ENCODE measurements at regions not wholly inside any gene's neighbourhood (a gene's known extent, or its start where the extent isn't known, plus 50 kb on each side); places are given as distances from the start of the nearest gene placed in this dataset.

DNA sequence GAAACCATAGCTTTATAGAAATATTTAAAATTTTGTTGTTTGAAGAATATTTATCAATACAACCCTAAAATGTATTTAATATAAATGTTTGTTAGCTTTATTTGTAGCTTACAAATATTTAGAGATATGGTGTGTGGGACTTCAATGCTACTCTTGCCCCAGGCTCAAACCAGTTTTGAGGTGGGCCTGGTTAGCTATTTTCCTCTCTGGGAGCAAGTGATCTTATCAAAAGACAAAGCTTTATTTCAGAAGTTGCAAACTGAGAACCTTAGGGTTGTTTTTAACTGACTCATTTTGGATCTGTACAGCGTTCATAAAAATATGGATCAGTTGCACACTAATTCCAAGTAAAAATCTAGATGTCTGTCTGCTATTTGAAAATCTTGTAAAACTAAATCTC lies 563.6 kb upstream of the CDH2 start:
- no peaks in the 10 kb centered on the region for H3K4me1 ChIP-seq (ENCODE audit: insufficient read depth, low read length, poor library complexity, severe bottlenecking)
- no peaks in the 10 kb centered on the region for H3K36me3 ChIP-seq (ENCODE audit: insufficient read depth, low read length)
- TF ChIP-seq, protein P1, sequence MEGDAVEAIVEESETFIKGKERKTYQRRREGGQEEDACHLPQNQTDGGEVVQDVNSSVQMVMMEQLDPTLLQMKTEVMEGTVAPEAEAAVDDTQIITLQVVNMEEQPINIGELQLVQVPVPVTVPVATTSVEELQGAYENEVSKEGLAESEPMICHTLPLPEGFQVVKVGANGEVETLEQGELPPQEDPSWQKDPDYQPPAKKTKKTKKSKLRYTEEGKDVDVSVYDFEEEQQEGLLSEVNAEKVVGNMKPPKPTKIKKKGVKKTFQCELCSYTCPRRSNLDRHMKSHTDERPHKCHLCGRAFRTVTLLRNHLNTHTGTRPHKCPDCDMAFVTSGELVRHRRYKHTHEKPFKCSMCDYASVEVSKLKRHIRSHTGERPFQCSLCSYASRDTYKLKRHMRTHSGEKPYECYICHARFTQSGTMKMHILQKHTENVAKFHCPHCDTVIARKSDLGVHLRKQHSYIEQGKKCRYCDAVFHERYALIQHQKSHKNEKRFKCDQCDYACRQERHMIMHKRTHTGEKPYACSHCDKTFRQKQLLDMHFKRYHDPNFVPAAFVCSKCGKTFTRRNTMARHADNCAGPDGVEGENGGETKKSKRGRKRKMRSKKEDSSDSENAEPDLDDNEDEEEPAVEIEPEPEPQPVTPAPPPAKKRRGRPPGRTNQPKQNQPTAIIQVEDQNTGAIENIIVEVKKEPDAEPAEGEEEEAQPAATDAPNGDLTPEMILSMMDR (conservative IDR thresholded peaks at IDR 0.05; ENCODE audit: low read length): no peak
- TF ChIP-seq EZH2phosphoT487 (IDR thresholded peaks at IDR 0.05; ENCODE audit: borderline replicate concordance): no peak
- H3K4me2 ChIP-seq (ENCODE audit: low read depth, low read length, poor library complexity, severe bottlenecking): no peak overlapping the region
- no peak overlapping the region for H3K9ac ChIP-seq (ENCODE audit: low read depth, low read length, poor library complexity, severe bottlenecking)
- no peak overlapping the region for H3K4me3 ChIP-seq (ENCODE audit: low read length, poor library complexity, severe bottlenecking)
- no peaks in the 10 kb centered on the region for H3K79me2 ChIP-seq (ENCODE audit: insufficient read depth, low read length)
- H3F3A ChIP-seq (ENCODE audit: low read depth): no peaks in the 10 kb centered on the region
- no peak overlapping the region for H2AFZ ChIP-seq (ENCODE audit: low read length)
- H4K20me1 ChIP-seq (ENCODE audit: insufficient read depth, low read length, poor library complexity, severe bottlenecking): no peaks in the 10 kb centered on the region
- H3K27me3 ChIP-seq (ENCODE audit: insufficient read depth, low read length, poor library complexity, severe bottlenecking): no peaks in the 10 kb centered on the region
- H3K9me3 ChIP-seq (ENCODE audit: insufficient read depth, low read depth, low read length): no peaks in the 10 kb centered on the region
- H3K9me2 ChIP-seq (replicated peaks; ENCODE audit: low read depth, low read length): no peaks in the 10 kb centered on the region

DNA sequence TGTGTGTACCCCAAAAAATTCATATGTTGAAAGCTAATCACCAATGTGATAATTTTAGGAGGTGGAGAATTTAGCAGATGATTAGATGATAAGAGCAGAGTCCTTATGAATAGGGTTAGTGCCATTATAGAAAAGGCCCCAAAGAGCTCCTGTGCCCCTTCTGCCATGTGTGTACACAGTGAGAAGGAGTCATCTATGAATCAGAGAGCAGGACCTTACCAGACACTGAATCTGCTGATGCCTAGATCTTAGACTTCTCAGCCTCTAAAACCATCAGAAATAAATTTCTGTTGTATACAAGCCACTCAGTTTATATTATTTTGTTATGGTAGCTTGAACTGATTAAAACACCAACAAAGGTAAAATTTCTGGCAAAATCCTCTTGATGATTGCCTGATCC lies 560.0 kb upstream of the CDH2 start:
- no peak overlapping the region for H2AFZ ChIP-seq (ENCODE audit: low read length)
- H3K9me2 ChIP-seq (replicated peaks; ENCODE audit: low read depth, low read length): no peaks in the 10 kb centered on the region
- H3K4me3 ChIP-seq (ENCODE audit: low read length, poor library complexity, severe bottlenecking): no peak overlapping the region
- no peaks in the 10 kb centered on the region for H3F3A ChIP-seq (ENCODE audit: low read depth)
- H3K4me1 ChIP-seq (ENCODE audit: insufficient read depth, low read length, poor library complexity, severe bottlenecking): no peaks in the 10 kb centered on the region
- no peak overlapping the region for H3K9ac ChIP-seq (ENCODE audit: low read depth, low read length, poor library complexity, severe bottlenecking)
- no peaks in the 10 kb centered on the region for H3K36me3 ChIP-seq (ENCODE audit: insufficient read depth, low read length)
- no peak overlapping the region for H3K4me2 ChIP-seq (ENCODE audit: low read depth, low read length, poor library complexity, severe bottlenecking)
- H3K27me3 ChIP-seq (ENCODE audit: insufficient read depth, low read length, poor library complexity, severe bottlenecking): no peaks in the 10 kb centered on the region
- no peaks in the 10 kb centered on the region for H3K79me2 ChIP-seq (ENCODE audit: insufficient read depth, low read length)
- TF ChIP-seq, protein P1 (conservative IDR thresholded peaks at IDR 0.05; ENCODE audit: low read length): no peak
- no peak for TF ChIP-seq EZH2phosphoT487 (IDR thresholded peaks at IDR 0.05; ENCODE audit: borderline replicate concordance)
- no peaks in the 10 kb centered on the region for H3K9me3 ChIP-seq (ENCODE audit: insufficient read depth, low read depth, low read length)
- H4K20me1 ChIP-seq (ENCODE audit: insufficient read depth, low read length, poor library complexity, severe bottlenecking): no peaks in the 10 kb centered on the region

DNA sequence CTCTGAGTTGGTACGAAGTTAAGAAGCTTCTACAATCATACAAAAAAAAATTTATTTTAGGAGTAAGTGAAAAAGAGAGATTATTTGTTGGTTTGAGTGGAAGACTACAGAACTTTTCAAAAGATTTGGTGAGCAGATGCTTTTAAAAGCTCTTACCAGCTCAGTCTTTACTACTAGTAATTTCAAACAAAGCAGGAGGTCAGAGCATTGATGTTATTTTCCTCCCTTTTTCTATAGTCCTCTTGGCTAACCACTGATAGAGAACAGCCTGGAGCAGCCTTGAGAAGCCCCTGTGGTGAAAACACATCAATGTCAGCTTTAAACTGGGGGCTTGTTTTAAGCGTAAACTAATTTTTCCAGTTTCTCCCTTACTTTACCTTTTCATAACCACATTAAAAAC lies 559.3 kb upstream of the CDH2 start:
- TF ChIP-seq, protein P1 (conservative IDR thresholded peaks at IDR 0.05; ENCODE audit: low read length): no peak
- no peak for TF ChIP-seq EZH2phosphoT487 (IDR thresholded peaks at IDR 0.05; ENCODE audit: borderline replicate concordance)
- no peaks in the 10 kb centered on the region for H3K79me2 ChIP-seq (ENCODE audit: insufficient read depth, low read length)
- H3K27me3 ChIP-seq (ENCODE audit: insufficient read depth, low read length, poor library complexity, severe bottlenecking): no peaks in the 10 kb centered on the region
- H3K9me2 ChIP-seq (replicated peaks; ENCODE audit: low read depth, low read length): no peaks in the 10 kb centered on the region
- H3F3A ChIP-seq (ENCODE audit: low read depth): no peaks in the 10 kb centered on the region
- H3K9me3 ChIP-seq (ENCODE audit: insufficient read depth, low read depth, low read length): no peaks in the 10 kb centered on the region
- H4K20me1 ChIP-seq (ENCODE audit: insufficient read depth, low read length, poor library complexity, severe bottlenecking): no peaks in the 10 kb centered on the region
- no peak overlapping the region for H3K4me3 ChIP-seq (ENCODE audit: low read length, poor library complexity, severe bottlenecking)
- H2AFZ ChIP-seq (ENCODE audit: low read length): no peak overlapping the region
- no peak overlapping the region for H3K4me2 ChIP-seq (ENCODE audit: low read depth, low read length, poor library complexity, severe bottlenecking)
- no peaks in the 10 kb centered on the region for H3K4me1 ChIP-seq (ENCODE audit: insufficient read depth, low read length, poor library complexity, severe bottlenecking)
- no peaks in the 10 kb centered on the region for H3K36me3 ChIP-seq (ENCODE audit: insufficient read depth, low read length)
- H3K9ac ChIP-seq (ENCODE audit: low read depth, low read length, poor library complexity, severe bottlenecking): no peak overlapping the region
